Thyroid gland (tissue), 4 donors: ENCODE measurements at regions not wholly inside any gene's neighbourhood (a gene's known extent, or its start where the extent isn't known, plus 50 kb on each side); places are given as distances from the start of the nearest gene placed in this dataset.
"Not testable (repeated sequence)": the region's sequence is repeated elsewhere in the genome, so short reads cannot be mapped to it uniquely, and the experiment has no call there.

Source experiments
- DNase-seq, 2 donors: peaks; one replicate each; pipeline ENCODE4 v3.0.0-alpha.2; 2019
- H3K27ac ChIP-seq, 3 donors: fragments of 200-600 bp; sonication (generic); 1 replicate in 2 of 3; 2 replicates in 1 of 3; pipeline ENCODE4 v1.5.1; 2016 to 2019; ENCODE audit warnings: mild to moderate bottlenecking in 1 of 3, moderate library complexity in 1 of 3
- H3K27me3 ChIP-seq: fragments of 200-600 bp; sonication (generic); one replicate; pipeline ENCODE4 v1.5.1; 2019
- H3K36me3 ChIP-seq, 2 donors: fragments of 200-600 bp; sonication (generic); one replicate each; pipeline ENCODE4 v1.5.1; 2016 to 2019
- H3K4me1 ChIP-seq, 2 donors: fragments of 200-600 bp; sonication (generic); one replicate each; pipeline ENCODE4 v1.5.1; 2017 to 2019
- H3K4me3 ChIP-seq, 3 donors: fragments of 200-600 bp; sonication (generic); replicated peaks in 1 of 3; 1 replicate in 2 of 3; 2 replicates in 1 of 3; pipeline ENCODE4 v1.5.1; 2016; ENCODE audit warnings: mild to moderate bottlenecking in 1 of 3
- H3K9me3 ChIP-seq: fragments of 200-600 bp; sonication (generic); one replicate; pipeline ENCODE4 v1.5.1; 2017
- WGBS, 2 donors: methylation state at CpG; one replicate each; pipeline ENCODE4 v1.1.5; 2017; 5-methylcytosine and 5-hydroxymethylcytosine counted together
- intact Hi-C: fragments of 100-400 bp; cut with DNase I; formaldehyde crosslinking; loops from one replicate; pipeline ENCODE4 v1.15.1; 2023

DNA sequence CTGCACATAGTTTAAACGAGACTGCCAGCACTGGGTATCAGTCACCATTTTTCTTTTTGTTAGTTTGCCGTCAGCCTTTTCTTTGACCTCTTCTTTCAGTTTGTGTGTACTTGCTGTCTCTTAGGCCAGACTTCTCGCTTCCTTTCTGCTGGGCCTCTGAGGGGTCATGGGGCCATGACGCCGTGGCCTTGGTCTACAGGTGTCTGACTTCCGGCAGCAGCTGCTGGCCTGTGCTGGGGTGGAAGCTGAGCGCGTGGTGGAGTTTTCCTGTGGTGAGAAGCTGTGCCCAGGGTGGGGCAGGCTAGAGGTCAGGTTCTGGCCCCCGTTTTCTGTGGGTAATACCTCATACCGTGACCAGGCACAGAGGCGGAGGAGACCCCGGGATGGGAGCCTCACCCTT is 101.6 kb upstream of the PZP start:
- H3K4me1 ChIP-seq, H3K4me3 ChIP-seq, H3K27me3 ChIP-seq, intact Hi-C loops, DNase-seq, H3K36me3 ChIP-seq, H3K9me3 ChIP-seq, H3K27ac ChIP-seq: not testable (repeated sequence)
- 80 to 82% methylated on average over 8 to 12 of the region's 12 CpGs for WGBS, 2 donors

DNA sequence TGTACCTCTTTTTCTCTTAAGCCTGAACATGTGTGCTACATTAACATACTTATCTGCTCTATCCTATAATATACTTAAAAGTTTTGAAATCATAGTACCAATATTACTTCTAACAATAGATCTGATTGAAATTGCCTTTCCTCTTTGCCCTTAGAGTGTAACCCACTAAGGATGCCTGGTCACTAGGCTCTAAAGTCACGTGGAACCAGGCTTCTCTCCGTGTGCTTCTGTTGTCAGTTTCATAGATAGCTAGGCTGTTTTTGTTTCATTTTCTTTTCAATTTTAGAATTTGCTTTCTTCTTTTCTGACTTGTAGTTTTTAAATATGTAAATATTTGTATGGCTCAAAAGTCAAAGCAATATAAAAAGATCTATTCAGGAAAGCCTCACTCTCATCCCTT is 100.5 kb upstream of the PZP start:
- 100% methylated on average over 1 to 2 of the region's 2 CpGs for WGBS, 2 donors

DNA sequence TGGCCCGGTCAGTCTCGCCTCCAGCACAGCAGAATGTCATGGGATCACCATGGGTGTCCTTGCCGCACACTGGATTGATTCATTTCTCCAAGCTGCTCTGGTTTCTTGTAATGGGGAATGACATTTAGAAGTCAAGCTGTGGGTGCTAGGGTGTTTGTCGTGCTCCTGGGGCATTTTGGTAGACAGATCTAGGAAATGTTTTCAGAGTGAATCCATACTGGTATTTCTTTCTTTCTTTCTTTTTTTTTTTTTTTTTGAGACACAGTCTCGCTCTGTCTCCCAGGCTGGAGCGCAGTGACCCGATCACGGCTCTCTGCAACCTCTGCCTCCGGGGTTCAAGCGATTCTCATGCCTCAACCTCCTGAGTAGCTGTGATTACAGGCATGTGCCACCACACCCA is 100.0 kb upstream of the PZP start:
- H3K36me3 ChIP-seq, H3K27me3 ChIP-seq, H3K9me3 ChIP-seq, DNase-seq, H3K27ac ChIP-seq, H3K4me1 ChIP-seq, H3K4me3 ChIP-seq, intact Hi-C loops: not testable (repeated sequence)
- 96% methylated on average over 10 of the region's 10 CpGs for WGBS, 2 donors

More for the DNA sequence above, 100.5 kb upstream of the PZP start:
- H3K27ac ChIP-seq, H3K4me3 ChIP-seq, H3K4me1 ChIP-seq, H3K9me3 ChIP-seq, H3K27me3 ChIP-seq, H3K36me3 ChIP-seq, DNase-seq, intact Hi-C loops: not testable (repeated sequence)

DNA sequence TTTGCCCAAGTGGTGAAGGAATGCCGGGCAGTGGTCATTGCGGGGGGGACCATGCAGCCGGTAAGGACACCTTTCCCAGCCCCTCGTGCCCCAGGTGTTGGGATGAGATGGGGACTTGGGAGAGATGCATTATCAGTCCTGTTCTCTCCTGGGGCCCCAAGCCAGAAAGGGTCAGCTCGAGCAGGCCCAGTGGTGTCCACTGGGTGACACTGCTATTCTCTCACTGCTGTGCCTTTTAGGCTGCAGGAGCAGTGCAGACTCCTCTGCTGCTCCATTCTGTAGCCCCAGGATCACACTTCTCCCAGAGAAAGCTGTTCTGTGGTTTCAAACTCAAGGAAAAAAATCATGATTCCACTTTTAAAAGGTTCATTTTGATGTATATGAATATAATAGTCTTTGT is 99.1 kb upstream of the PZP start:
- DNase-seq, H3K27ac ChIP-seq, H3K36me3 ChIP-seq, H3K4me3 ChIP-seq, intact Hi-C loops, H3K9me3 ChIP-seq, H3K4me1 ChIP-seq, H3K27me3 ChIP-seq: not testable (repeated sequence)
- 57 to 82% methylated on average over 1 to 4 of the region's 5 CpGs for WGBS, 2 donors

GRCh38 chr12:9306004-9306403 is 97.8 kb upstream of the PZP start:
- H3K36me3 ChIP-seq, intact Hi-C loops, H3K27ac ChIP-seq, H3K4me3 ChIP-seq, H3K4me1 ChIP-seq, H3K27me3 ChIP-seq, H3K9me3 ChIP-seq, DNase-seq: not testable (repeated sequence)
- 65 to 88% methylated on average over 2 to 3 of the region's 12 CpGs for WGBS, 2 donors

GRCh38 chr12:9304540-9304939 is 96.3 kb upstream of the PZP start:
- H3K9me3 ChIP-seq, H3K4me1 ChIP-seq, H3K4me3 ChIP-seq, H3K27ac ChIP-seq, DNase-seq, intact Hi-C loops, H3K36me3 ChIP-seq, H3K27me3 ChIP-seq: not testable (repeated sequence)
- 88 to 90% methylated on average over 10 to 12 of the region's 13 CpGs for WGBS, 2 donors

DNA sequence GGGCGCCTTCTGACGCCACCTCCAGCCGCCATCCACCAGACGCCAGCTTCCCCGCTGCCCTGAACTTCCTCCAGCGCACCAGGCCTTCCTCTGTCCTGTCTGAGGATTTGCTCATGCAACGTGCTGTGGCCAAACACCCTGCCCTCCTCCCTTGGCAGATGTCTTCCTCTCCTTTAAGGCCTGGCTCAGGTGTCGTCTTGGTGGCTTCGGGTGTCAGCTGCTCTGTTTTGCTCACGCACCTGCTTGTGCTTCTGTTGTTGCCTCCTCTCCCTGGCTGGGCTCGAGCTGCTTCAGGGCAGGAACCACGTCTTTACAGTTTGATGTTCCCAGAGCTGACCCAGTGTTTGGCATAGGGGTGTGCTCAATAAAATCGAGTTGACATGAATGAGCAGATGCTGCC is 87.7 kb upstream of the PZP start:
- intact Hi-C loops, H3K27ac ChIP-seq, H3K4me3 ChIP-seq, H3K27me3 ChIP-seq, H3K9me3 ChIP-seq, H3K36me3 ChIP-seq, DNase-seq, H3K4me1 ChIP-seq: not testable (repeated sequence)
- 83% methylated on average over 1 of the region's 13 CpGs; no CpG with 5 or more reads in 1 of the 2 donors for WGBS, 2 donors

- intact Hi-C loops, H3K4me1 ChIP-seq, H3K36me3 ChIP-seq, H3K4me3 ChIP-seq, DNase-seq, H3K9me3 ChIP-seq, H3K27me3 ChIP-seq, H3K27ac ChIP-seq: not testable (repeated sequence)
- WGBS, 2 donors, result 87 to 93% methylated on average over 8 of the region's 16 CpGs
Measured at GRCh38 chr12:9294072-9294620, 86.0 kb upstream of the PZP start.

DNA sequence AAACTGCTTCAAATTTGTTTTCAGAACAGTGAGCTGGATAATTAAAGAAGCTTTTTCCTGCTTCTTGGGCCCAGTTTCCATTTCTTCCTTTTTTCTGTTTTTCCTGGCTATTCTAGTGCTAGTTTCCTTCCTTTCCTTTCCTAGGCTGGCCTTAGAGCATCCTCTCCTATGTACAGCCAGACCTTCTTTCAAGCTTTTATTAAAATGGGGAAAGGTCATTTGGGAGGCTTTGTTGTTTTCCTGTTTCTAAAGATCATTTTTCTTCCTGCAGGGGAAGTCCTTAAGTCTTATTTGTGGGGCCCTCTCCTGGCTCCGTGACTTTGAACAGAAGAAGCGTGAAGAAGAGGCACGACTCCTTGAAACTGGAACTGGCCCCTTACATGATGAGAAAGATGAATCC is 85.2 kb upstream of the PZP start:
- WGBS, 2 donors, result no CpG with 5 or more reads among the region's 3 CpGs
- intact Hi-C loops, H3K4me1 ChIP-seq: not testable (repeated sequence)

GRCh38 chr12:9289984-9290383 is 81.8 kb upstream of the PZP start:
- H3K27ac ChIP-seq, H3K9me3 ChIP-seq, H3K4me3 ChIP-seq, H3K4me1 ChIP-seq, intact Hi-C loops, H3K36me3 ChIP-seq, DNase-seq, H3K27me3 ChIP-seq: not testable (repeated sequence)
- WGBS, 2 donors, result 61% methylated on average over 1 of the region's 5 CpGs; no CpG with 5 or more reads in 1 of the 2 donors

More for the DNA sequence above, 85.2 kb upstream of the PZP start:
- H3K27ac ChIP-seq, H3K27me3 ChIP-seq, H3K36me3 ChIP-seq, H3K4me3 ChIP-seq, H3K9me3 ChIP-seq, DNase-seq: not testable (repeated sequence)

DNA sequence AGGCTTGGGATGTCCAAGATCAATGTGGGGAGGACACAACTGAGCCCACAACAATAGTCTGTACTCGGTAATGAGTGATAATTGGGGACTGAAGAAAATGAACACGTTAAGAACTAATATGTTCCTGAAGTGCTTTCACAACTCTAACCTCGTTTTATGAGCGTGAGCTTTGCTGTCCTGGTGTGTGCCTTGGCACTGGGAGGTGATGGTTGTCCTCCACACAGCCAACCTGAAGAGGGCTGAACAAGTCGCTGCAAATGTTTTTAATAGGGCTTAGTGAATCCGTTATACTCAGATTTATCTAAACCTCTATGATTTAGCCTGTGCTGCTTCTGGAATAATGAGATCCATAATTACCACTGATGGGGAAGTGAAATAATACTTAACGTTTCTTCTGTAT is 76.5 kb upstream of the PZP start:
- intact Hi-C loops, DNase-seq, H3K4me1 ChIP-seq, H3K36me3 ChIP-seq, H3K9me3 ChIP-seq, H3K27ac ChIP-seq, H3K4me3 ChIP-seq, H3K27me3 ChIP-seq: not testable (repeated sequence)
- 24 to 33% methylated on average over 3 to 4 of the region's 7 CpGs for WGBS, 2 donors

GRCh38 chr12:9284197-9284596 is 76.0 kb upstream of the PZP start:
- H3K4me3 ChIP-seq, H3K27me3 ChIP-seq, H3K36me3 ChIP-seq, H3K27ac ChIP-seq, H3K9me3 ChIP-seq, H3K4me1 ChIP-seq, intact Hi-C loops: not testable (repeated sequence)
- WGBS, 2 donors, result no CpG with 5 or more reads among the region's 14 CpGs
- peak; percentile 7 to 18 for DNase-seq

DNA sequence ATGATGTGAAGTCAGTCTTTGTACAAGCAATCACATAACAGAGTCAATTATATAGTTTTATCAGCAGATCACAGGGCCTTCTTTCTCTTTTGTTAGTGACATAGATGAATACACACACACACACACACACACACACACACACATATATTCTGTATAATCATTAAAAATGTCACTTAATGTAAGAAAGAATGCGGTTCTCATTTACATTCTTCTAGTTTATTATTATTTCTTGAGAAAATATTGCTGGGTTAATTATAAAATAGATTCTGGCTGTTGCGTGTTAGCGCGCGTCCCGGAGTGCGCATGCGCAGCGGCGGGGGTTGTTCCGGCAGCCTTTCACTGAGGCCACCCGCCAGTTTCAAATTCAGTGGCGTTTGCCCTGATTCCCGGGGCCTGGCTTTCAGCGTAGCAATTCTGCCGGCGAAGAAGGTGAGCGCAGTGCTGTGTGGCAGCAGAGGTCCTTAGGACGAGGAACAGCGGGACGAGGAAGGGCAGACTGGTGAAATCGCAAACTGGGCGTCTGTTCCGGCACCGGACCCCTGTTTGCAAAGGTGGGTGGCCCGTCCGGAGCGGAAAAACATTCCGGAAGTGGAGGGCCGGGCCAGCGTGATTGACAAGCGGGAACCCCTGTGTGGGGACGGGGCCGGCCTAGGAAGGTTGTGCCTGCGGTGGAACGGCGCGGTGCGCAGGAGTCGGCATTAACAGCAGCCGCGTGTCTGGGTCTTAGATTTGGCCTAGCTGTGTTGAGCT is 75.3 kb upstream of the PZP start:
- H3K4me3 ChIP-seq, result peak overlapping the region in 2 of 3 donors; percentile 28 to 30
- peak overlapping the region in 2 of 3 donors; percentile 17 to 34 for H3K27ac ChIP-seq
- H3K36me3 ChIP-seq, intact Hi-C loops, H3K4me1 ChIP-seq, H3K27me3 ChIP-seq, H3K9me3 ChIP-seq: not testable (repeated sequence)
- 0 to 1% methylated on average over 14 to 18 of the region's 42 CpGs for WGBS, 2 donors
- peak; percentile 82 to 86 for DNase-seq
